Suprapubic skin (tissue), 4 donors: ENCODE measurements at regions not wholly inside any gene's neighbourhood (a gene's known extent, or its start where the extent isn't known, plus 50 kb on each side); places are given as distances from the start of the nearest gene placed in this dataset.

ENCODE experiments used
- EP300 ChIP-seq: sonication (generic); formaldehyde crosslinking; IDR thresholded peaks from one replicate; pipeline ENCODE4 v1.6.1; 2017; ENCODE audit warnings: antibody characterized with exemption
- POLR2A ChIP-seq, 2 donors: fragments of 450-650 bp; IDR thresholded peaks; one replicate each; pipeline ENCODE4 v1.6.1; 2017; ENCODE audit warnings: antibody characterized with exemption in 2 of 2, mild to moderate bottlenecking in 2 of 2, moderate library complexity in 2 of 2
- POLR2AphosphoS5 ChIP-seq, 3 donors: sonication (generic); formaldehyde crosslinking; IDR thresholded peaks; one replicate each; pipeline ENCODE4 v1.6.1; 2017; ENCODE audit warnings: antibody characterized with exemption in 3 of 3
- TF ChIP-seq, protein P1 (sequence below), 2 donors: fragments of 200-600 bp in 1 of 2; fragments of 450-650 bp in 1 of 2; sonication (generic) in 1 of 2; IDR thresholded peaks; one replicate each; pipeline ENCODE4 v1.5.1; 2016 to 2019; ENCODE audit warnings: antibody characterized with exemption in 2 of 2, mild to moderate bottlenecking in 1 of 2, moderate library complexity in 1 of 2

DNA sequence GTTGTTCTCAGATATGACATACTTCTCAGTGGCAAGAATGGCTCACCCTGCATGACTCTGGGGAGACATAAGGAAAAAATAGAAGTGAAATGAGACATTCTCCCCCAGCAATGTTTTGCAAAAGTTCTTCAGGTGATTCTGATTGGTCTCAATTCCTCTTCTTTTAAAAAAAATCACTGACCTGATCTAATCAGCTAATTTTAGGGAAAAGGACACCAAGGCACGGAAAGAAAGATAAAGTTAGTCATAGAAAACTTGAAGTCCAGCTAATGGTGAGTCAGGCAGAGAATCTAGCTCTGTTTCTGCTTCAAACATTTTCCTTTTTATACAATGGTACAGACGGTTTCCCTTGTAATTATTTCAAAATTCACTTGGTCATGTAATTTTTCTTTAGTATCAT lies 1018.9 kb upstream of the ARRDC3 start:
- TF ChIP-seq, protein P1, sequence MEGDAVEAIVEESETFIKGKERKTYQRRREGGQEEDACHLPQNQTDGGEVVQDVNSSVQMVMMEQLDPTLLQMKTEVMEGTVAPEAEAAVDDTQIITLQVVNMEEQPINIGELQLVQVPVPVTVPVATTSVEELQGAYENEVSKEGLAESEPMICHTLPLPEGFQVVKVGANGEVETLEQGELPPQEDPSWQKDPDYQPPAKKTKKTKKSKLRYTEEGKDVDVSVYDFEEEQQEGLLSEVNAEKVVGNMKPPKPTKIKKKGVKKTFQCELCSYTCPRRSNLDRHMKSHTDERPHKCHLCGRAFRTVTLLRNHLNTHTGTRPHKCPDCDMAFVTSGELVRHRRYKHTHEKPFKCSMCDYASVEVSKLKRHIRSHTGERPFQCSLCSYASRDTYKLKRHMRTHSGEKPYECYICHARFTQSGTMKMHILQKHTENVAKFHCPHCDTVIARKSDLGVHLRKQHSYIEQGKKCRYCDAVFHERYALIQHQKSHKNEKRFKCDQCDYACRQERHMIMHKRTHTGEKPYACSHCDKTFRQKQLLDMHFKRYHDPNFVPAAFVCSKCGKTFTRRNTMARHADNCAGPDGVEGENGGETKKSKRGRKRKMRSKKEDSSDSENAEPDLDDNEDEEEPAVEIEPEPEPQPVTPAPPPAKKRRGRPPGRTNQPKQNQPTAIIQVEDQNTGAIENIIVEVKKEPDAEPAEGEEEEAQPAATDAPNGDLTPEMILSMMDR (IDR thresholded peaks at IDR 0.05) = no peak
- TF ChIP-seq POLR2AphosphoS5 (IDR thresholded peaks at IDR 0.05) (no peak), EP300 (no peak), POLR2A (IDR thresholded peaks at IDR 0.05) (no peak)
